Stimulated activated memory B cell treated with anti-CD40 and anti-IgM and Interleukin-4, amounts not matched to agents 10 μg/mL and 1 μg/mL and 100 μg/mL, for 72 hours (primary cell): ENCODE measurements at regions not wholly inside any gene's neighbourhood (a gene's known extent, or its start where the extent isn't known, plus 50 kb on each side); places are given as distances from the start of the nearest gene placed in this dataset.
"Not testable (repeated sequence)": the region's sequence is repeated elsewhere in the genome, so short reads cannot be mapped to it uniquely, and the experiment has no call there.

Experiments
- ATAC-seq: fragments of 150-1000 bp; cut with Tn5 transposase; 2 replicates; pipeline ENCODE4 v1.10.0; 2021
- H3K27ac Mint-ChIP-seq: one replicate; pipeline ENCODE4 v1.8.0; 2022; ENCODE audit warnings: mild to moderate bottlenecking, mixed read lengths
- H3K27me3 Mint-ChIP-seq: one replicate; pipeline ENCODE4 v1.8.0; 2022; ENCODE audit warnings: mixed read lengths
- H3K36me3 Mint-ChIP-seq: one replicate; pipeline ENCODE4 v1.8.0; 2022; ENCODE audit warnings: mixed read lengths
- H3K4me1 Mint-ChIP-seq: one replicate; pipeline ENCODE4 v1.8.0; 2022; ENCODE audit warnings: mixed read lengths
- H3K4me3 Mint-ChIP-seq: one replicate; pipeline ENCODE4 v1.8.0; 2022; ENCODE audit warnings: mild to moderate bottlenecking, moderate library complexity, mixed read lengths
- H3K9me3 Mint-ChIP-seq: one replicate; pipeline ENCODE4 v1.8.0; 2022; ENCODE audit warnings: mixed read lengths

DNA sequence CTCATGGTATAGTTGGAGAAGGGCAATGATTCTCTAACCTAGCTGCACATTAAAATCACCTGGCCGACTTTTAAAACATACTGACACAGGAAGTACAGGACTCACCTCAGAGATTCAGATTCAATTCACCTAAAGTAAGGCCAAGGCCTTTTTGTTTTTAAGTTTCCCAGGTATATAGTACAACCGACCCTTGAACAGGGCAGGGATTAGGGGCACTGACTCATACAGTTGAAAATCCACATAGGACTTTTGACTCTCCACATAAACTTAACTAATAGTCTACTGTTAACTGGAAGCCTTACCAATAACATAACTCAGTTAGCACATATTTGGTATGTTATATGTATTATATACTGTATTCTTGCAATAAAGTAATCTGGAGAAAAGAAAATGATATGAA is 129.5 kb upstream of the ABI3BP start:
- no peaks in the 10 kb centered on the region for H3K4me1 Mint-ChIP-seq
- ATAC-seq, result no peak
- H3K4me3 Mint-ChIP-seq, result no peak overlapping the region
- H3K27ac Mint-ChIP-seq, result no peak overlapping the region
- peaks cover 20% of the 10 kb centered on the region for H3K27me3 Mint-ChIP-seq
- H3K36me3 Mint-ChIP-seq, result no peaks in the 10 kb centered on the region
- H3K9me3 Mint-ChIP-seq, result no peaks in the 10 kb centered on the region

DNA sequence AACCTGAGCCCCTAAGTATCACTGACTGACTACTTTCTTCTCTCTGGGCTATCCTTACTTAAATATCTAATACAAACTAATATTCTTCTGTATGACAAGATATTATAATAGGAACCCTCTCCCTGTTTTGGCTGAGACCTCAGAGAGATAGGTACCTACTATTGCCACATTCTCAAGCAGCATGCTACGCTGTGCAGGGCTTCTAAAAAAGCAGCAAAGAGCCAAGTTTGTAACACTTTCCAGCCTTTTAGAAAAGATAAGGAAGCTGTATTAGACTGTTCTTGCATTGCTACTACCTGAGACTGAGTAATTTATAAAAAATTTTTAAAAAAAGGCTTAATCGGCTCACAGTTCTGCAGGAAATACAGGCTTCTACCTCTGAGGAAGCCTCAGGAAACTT is 126.8 kb upstream of the ABI3BP start:
- ATAC-seq, result no peak
- Mint-ChIP-seq H3K4me3 (no peak overlapping the region), H3K4me1 (no peaks in the 10 kb centered on the region), H3K27me3 (peaks cover 11% of the 10 kb centered on the region), H3K27ac (no peak overlapping the region), H3K9me3 (no peaks in the 10 kb centered on the region), H3K36me3 (no peaks in the 10 kb centered on the region)

DNA sequence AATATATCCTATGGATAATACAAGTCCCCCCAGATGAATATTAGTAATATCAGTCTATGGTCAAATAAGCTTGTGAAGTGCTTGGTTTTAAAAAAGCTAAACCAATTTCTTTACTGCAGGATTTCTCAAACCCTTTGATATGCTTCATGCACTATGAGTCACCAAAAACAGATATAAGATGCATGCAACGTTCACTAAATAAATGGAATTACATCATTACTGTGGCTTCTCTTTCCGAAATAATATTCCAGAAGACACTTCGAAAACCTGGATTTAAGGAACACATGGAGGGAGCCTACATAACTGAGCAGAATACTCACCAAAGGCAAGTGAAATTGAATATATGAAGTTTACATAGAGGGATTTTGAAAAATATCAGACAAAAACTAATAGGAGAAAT is 126.3 kb upstream of the ABI3BP start:
- peaks cover 11% of the 10 kb centered on the region for H3K27me3 Mint-ChIP-seq
- H3K4me1 Mint-ChIP-seq, result no peaks in the 10 kb centered on the region
- no peaks in the 10 kb centered on the region for H3K9me3 Mint-ChIP-seq
- no peak overlapping the region for H3K27ac Mint-ChIP-seq
- H3K36me3 Mint-ChIP-seq, result no peaks in the 10 kb centered on the region
- H3K4me3 Mint-ChIP-seq, result no peak overlapping the region
- no peak for ATAC-seq

DNA sequence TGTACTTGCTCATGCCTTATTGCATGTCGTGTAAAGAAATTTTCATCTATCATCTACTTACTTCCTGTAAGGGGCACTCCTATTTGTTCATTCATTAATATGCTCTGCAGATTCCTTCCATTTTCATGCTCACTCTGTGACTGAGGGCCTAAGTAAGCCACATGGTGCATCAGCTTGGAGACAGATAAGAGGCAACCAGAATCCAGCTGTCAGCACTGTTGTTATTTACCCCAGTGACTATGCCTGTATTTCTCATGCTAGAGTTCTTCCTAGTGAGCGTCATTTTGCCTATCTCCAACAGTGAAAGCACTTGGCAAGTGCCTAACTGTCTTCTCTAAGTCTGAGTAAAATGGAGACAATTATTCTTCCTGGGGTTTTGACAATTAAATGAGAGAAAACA is 124.8 kb upstream of the ABI3BP start:
- Mint-ChIP-seq H3K4me3 (no peak overlapping the region), H3K27me3 (peaks cover 7% of the 10 kb centered on the region), H3K4me1 (no peaks in the 10 kb centered on the region), H3K9me3 (no peaks in the 10 kb centered on the region), H3K36me3 (no peaks in the 10 kb centered on the region), H3K27ac (no peak overlapping the region)
- no peak for ATAC-seq

DNA sequence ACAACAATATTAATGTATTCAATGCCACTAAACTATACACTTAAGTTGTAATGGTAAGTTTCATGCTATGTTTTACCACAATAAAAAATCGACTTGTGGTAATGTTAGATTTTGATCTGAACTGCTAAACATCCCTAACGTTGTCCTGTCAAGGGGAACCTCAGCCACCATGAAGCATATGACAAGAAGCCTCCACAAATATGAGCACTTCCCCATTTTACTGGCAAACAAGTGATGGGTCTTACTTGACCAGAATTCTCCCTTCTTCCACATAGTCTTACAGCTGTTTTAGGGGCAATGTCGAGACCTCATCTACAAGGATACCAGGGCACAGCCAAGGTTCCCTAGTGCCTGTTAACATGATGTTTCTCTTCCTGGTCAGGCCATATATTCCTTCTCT is 124.2 kb upstream of the ABI3BP start:
- Mint-ChIP-seq H3K9me3 (no peaks in the 10 kb centered on the region), H3K36me3 (no peaks in the 10 kb centered on the region), H3K4me3 (no peak overlapping the region), H3K27me3 (peaks cover 2% of the 10 kb centered on the region), H3K27ac (no peak overlapping the region), H3K4me1 (no peaks in the 10 kb centered on the region)
- ATAC-seq, result no peak

DNA sequence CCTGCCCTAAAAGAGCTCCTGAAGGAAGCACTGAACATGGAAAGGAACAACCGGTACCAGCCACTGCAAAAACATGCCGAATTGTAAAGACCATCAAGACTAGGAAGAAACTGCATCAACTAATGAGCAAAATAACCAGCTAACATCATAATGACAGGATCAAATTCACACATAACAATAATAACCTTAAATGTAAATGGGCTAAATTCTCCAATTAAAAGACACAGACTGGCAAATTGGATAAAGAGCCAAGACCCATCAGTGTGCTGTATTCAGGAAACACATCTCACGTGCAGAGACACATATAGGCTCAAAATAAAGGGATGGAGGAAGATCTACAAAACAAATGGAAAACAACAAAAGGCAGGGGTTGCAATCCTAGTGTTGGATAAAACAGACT is 117.1 kb upstream of the ABI3BP start:
- peaks cover 19% of the 10 kb centered on the region for H3K9me3 Mint-ChIP-seq
- H3K4me3 Mint-ChIP-seq, H3K27ac Mint-ChIP-seq, ATAC-seq, H3K36me3 Mint-ChIP-seq, H3K4me1 Mint-ChIP-seq: not testable (repeated sequence)
- peaks cover 10% of the 10 kb centered on the region for H3K27me3 Mint-ChIP-seq

DNA sequence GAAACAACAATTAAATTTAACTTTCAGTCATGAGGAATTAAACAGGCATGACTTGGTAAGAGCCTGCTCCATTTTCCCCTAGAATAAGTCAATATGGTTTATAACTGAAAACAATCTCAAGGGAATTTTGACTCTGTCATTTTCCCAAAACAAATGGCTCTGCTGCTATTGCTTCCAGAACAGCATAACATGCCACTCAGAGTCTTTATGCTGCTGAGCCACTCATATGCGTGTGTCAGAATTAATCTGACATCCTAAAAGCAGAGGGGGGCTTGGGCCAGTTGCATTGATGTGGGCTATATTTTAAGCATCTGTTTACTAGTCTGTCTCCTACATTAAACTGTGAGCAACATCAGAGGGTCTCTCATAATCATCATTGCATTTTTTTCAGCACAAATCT is 111.1 kb upstream of the ABI3BP start:
- ATAC-seq, result no peak
- peaks cover 7% of the 10 kb centered on the region for H3K9me3 Mint-ChIP-seq
- no peak overlapping the region for H3K27ac Mint-ChIP-seq
- no peak overlapping the region for H3K4me3 Mint-ChIP-seq
- no peaks in the 10 kb centered on the region for H3K36me3 Mint-ChIP-seq
- no peaks in the 10 kb centered on the region for H3K4me1 Mint-ChIP-seq
- peaks cover 17% of the 10 kb centered on the region for H3K27me3 Mint-ChIP-seq

DNA sequence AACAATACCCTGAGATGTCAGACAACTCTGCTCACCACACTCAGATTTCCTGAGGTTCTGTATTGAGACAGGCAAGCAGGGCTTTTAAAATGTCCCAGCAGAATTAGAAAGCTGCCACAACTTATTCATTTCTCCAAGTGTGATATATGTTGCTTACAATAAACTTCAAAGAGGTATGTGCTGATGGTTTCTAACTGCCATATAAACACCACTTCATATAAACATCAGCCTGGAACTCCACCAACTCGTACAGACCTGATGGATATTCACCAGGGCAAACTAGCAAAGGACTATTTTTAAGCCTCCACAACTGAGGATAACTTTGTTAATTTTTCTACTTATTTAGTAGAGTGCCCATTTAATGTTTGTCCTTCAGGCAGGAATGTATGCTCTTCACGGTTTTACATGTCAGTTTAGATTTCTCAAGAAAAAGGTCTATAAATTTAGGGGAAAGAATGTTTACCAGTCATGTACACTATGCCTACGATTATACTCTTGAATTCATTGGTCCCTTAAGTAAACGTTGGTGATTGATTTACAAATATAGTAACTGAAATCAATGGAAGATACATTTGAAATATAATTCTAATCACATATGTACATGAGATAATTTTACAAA is 109.6 kb upstream of the ABI3BP start:
- Mint-ChIP-seq H3K27me3 (peaks cover 17% of the 10 kb centered on the region), H3K27ac (no peak overlapping the region), H3K36me3 (no peaks in the 10 kb centered on the region), H3K4me3 (no peak overlapping the region), H3K9me3 (peaks cover 7% of the 10 kb centered on the region), H3K4me1 (no peaks in the 10 kb centered on the region)
- no peak for ATAC-seq

DNA sequence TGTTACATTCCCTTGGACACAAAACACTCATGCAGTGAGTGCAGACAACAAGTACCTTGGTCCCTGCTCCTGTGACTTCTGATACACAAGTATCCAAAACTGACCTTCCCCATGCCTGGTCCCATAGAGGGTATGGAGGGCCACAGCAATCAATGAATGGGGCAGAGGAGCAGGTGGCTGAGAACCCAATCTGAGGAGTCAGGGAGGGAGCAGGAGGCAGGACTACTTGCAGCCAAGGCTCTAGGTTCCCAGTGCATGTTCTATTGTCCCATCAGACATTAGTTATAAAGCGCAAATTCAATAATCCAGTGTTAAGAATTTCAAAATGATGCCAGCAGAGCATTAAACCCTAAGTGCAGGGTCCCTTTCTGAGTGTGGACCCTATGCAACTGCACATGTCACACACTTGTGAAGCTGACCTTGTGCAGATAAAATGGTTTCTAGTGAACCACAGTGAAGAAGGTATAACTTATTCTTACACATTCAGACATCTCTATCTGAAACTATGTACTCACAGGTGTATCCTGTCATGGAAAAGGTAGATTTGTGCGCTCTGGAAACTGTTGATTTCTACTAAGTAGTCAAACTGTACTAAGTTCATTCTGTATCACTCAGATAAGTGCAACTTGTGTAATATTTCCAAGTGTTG is 107.3 kb upstream of the ABI3BP start:
- H3K9me3 Mint-ChIP-seq, result no peaks in the 10 kb centered on the region

DNA sequence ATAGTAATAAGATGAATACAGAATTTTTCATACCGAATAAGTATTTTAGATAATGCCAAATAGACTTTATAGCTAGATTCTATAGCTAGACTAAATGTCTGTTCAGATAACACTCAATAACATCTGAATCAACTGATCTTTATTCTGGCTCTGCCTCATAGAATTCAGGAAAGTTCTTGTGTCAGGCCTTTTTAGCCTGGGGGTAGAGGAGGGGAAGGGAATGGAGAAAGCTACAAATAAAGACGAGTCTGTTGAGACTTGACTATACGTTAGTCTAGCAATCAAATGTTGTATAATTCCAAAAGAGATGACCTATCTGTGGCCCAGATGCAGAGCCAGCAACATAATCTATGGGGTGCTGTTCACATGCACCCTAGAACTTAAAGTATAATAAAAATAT is 106.6 kb upstream of the ABI3BP start:
- Mint-ChIP-seq H3K9me3 (no peaks in the 10 kb centered on the region), H3K27ac (no peak overlapping the region), H3K4me1 (no peaks in the 10 kb centered on the region), H3K36me3 (no peaks in the 10 kb centered on the region), H3K27me3 (peaks cover 2% of the 10 kb centered on the region), H3K4me3 (no peak overlapping the region)
- no peak for ATAC-seq

More for the DNA sequence above, 107.3 kb upstream of the ABI3BP start:
- no peak overlapping the region for H3K4me3 Mint-ChIP-seq
- H3K27ac Mint-ChIP-seq, result no peak overlapping the region
- no peak for ATAC-seq
- H3K36me3 Mint-ChIP-seq, result no peaks in the 10 kb centered on the region
- peaks cover 8% of the 10 kb centered on the region for H3K27me3 Mint-ChIP-seq
- H3K4me1 Mint-ChIP-seq, result no peaks in the 10 kb centered on the region

DNA sequence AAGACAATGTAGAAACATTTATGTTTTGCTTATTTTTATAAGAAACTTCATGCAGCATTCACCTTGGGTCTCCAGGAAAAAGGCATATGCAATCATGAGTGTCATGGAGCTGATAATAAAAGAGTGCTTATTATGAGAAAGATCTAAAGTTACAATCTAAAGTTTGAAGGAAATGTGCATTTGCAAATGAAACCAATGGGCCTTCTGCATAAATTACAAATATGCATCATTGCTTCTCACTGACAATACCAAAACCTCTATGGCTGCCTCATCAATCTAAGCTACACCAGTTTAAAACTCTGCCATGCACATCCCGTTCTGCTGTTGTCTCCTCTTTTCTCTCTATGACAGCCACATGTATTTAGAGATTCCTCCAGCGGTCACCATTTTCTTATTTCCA is 103.2 kb upstream of the ABI3BP start:
- Mint-ChIP-seq H3K27ac (no peak overlapping the region), H3K27me3 (no peaks in the 10 kb centered on the region), H3K4me3 (no peak overlapping the region), H3K4me1 (no peaks in the 10 kb centered on the region), H3K36me3 (no peaks in the 10 kb centered on the region), H3K9me3 (no peaks in the 10 kb centered on the region)
- no peak for ATAC-seq

DNA sequence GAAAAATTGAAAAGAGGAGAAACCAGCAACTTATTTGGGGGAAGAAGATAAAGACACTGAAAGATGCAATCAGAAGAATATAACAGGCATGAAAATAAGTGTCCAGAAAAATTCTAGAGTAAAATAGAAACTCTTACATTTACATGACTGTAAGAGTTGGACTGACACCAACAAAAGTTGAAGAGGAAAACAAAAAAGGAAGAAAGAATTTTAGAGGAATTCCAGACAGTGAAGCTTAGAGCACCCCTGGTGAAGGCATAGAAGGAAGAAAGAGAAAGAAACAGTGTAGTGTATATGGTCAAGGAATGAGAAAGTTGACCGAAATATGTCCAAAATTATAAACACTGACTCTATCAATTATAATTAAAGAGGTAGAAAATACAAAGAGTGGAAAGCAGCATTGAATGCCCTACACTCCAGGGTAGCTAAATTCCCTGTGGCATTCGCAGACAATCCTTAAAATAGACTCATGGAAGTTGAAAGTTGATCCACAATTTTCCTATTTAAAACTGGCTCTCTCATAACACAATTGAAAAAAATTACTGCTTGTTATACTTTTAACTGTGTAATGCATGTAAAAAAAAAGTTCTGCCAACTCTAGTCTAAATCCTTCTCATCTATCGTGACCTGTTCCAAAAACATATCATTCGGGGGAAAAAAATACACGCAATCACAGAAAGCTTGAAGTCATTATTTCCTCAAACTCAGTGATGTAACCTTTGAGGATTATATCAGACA is 102.6 kb upstream of the ABI3BP start:
- H3K27ac Mint-ChIP-seq, result no peak overlapping the region
- H3K36me3 Mint-ChIP-seq, result no peaks in the 10 kb centered on the region
- H3K4me1 Mint-ChIP-seq, result no peaks in the 10 kb centered on the region
- H3K27me3 Mint-ChIP-seq, result no peaks in the 10 kb centered on the region
- ATAC-seq, result no peak
- no peaks in the 10 kb centered on the region for H3K9me3 Mint-ChIP-seq
- no peak overlapping the region for H3K4me3 Mint-ChIP-seq

DNA sequence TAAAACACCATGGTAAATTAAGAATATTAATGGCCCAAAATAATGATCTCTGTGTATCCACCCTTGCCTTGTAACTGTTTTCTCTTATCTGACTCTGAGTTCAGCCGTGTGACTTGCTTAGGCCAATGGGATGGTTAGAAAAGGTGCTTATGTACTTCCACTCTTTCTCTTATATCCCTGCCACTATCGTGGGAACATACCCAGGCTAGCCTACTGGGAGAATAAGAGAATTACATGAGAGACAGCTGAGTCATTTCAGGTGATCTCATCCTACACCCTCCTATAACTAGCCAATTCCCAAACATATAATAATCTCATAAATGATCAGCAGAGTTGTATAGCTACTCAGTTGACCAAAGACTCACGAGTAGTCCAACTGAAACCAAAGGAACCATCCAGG is 98.3 kb upstream of the ABI3BP start:
- no peak for ATAC-seq
- H3K27me3 Mint-ChIP-seq, result peaks cover 30% of the 10 kb centered on the region
- H3K9me3 Mint-ChIP-seq, result no peaks in the 10 kb centered on the region
- H3K4me1 Mint-ChIP-seq, result no peaks in the 10 kb centered on the region
- no peaks in the 10 kb centered on the region for H3K36me3 Mint-ChIP-seq
- H3K27ac Mint-ChIP-seq, result no peak overlapping the region
- H3K4me3 Mint-ChIP-seq, result no peak overlapping the region

DNA sequence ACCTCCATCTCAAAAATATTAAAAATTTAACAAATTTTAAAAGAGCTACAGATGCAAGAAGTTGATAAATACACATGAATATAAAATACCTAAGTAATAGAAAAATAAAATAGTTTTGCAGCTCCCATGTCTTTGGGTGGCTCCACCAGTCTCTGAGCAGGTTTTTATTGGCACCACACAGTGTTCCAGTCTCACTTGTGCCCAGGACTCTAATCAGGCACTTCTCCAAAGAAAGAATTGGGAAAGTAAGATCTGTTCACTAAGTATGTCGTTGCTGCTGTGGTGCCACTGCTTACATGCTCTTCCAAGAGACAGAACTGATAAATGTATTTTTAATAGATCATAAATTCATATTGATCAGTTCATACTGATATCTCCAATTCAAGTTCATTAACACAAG is 92.5 kb upstream of the ABI3BP start:
- no peak for ATAC-seq
- H3K36me3 Mint-ChIP-seq, result no peaks in the 10 kb centered on the region
- H3K27me3 Mint-ChIP-seq, result peaks cover 30% of the 10 kb centered on the region
- H3K4me3 Mint-ChIP-seq, result no peak overlapping the region
- no peaks in the 10 kb centered on the region for H3K9me3 Mint-ChIP-seq
- H3K4me1 Mint-ChIP-seq, result no peaks in the 10 kb centered on the region
- no peak overlapping the region for H3K27ac Mint-ChIP-seq

DNA sequence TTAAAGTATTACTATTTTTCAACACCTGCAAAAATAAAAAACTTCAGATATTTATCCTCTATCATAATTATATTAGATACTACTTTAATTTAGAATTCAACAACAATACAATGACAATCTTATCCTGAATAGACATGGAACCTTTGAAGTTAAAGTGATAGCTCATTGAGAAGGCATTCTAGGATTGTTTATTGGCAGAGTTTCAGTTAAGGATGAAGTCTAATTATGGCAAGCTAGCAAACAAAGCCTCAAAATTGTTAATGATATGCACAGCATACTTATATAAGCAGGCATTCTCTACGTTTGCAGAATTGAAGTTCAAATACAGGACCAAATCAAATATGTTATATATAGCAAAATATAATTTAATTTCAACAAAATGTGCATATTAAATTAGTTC is 91.2 kb upstream of the ABI3BP start:
- Mint-ChIP-seq H3K4me3 (no peak overlapping the region), H3K9me3 (no peaks in the 10 kb centered on the region), H3K27me3 (peaks cover 22% of the 10 kb centered on the region), H3K27ac (no peak overlapping the region), H3K4me1 (no peaks in the 10 kb centered on the region), H3K36me3 (no peaks in the 10 kb centered on the region)
- ATAC-seq, result no peak

DNA sequence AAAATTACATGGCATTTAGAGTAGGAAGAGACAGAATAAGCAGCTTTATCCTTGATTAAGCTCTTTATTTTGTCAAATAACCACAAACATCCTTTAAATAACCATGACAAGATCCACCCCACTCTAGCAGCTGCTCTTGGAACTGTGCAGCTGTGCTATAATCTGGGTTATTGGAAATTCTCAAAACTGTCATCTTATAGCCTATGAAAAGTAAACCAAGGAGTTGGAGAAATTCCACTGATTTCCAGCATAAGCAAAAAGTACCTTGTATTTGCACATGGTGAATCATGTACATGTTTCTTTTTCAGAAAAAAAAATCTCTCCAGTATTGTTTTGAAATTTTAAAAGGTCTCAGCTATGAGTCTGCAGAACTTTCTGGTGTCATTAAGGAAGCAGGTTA is 88.8 kb upstream of the ABI3BP start:
- no peak for ATAC-seq
- Mint-ChIP-seq H3K36me3 (no peaks in the 10 kb centered on the region), H3K4me1 (no peaks in the 10 kb centered on the region), H3K27me3 (peaks cover 11% of the 10 kb centered on the region), H3K9me3 (no peaks in the 10 kb centered on the region), H3K4me3 (no peak overlapping the region), H3K27ac (no peak overlapping the region)
